Suprapubic skin (tissue), 4 donors: ENCODE measurements at regions not wholly inside any gene's neighbourhood (a gene's known extent, or its start where the extent isn't known, plus 50 kb on each side); places are given as distances from the start of the nearest gene placed in this dataset.
A peak's percentile ranks its signal among the peaks of the same experiment; 100 is the strongest.

Source experiments
- DNase-seq, 2 donors: peaks; one replicate each; pipeline ENCODE4 v3.0.0-alpha.2; 2019; ENCODE audit warnings: low spot score in 2 of 2
- H3K27ac ChIP-seq: fragments of 200-600 bp; sonication (generic); one replicate; pipeline ENCODE4 v1.5.1; 2019
- H3K27me3 ChIP-seq: fragments of 200-600 bp; sonication (generic); one replicate; pipeline ENCODE4 v1.5.1; 2019
- H3K36me3 ChIP-seq: fragments of 200-600 bp; sonication (generic); one replicate; pipeline ENCODE4 v1.5.1; 2019
- H3K4me1 ChIP-seq: fragments of 200-600 bp; sonication (generic); one replicate; pipeline ENCODE4 v1.5.1; 2019
- H3K4me3 ChIP-seq: fragments of 200-600 bp; sonication (generic); one replicate; pipeline ENCODE4 v1.5.1; 2019; ENCODE audit warnings: mild to moderate bottlenecking
- H3K9me3 ChIP-seq: fragments of 200-600 bp; sonication (generic); one replicate; pipeline ENCODE4 v1.5.1; 2019
- EP300 ChIP-seq: sonication (generic); formaldehyde crosslinking; IDR thresholded peaks from one replicate; pipeline ENCODE4 v1.6.1; 2017; ENCODE audit warnings: antibody characterized with exemption
- POLR2A ChIP-seq, 2 donors: fragments of 450-650 bp; IDR thresholded peaks; one replicate each; pipeline ENCODE4 v1.6.1; 2017; ENCODE audit warnings: antibody characterized with exemption in 2 of 2, mild to moderate bottlenecking in 2 of 2, moderate library complexity in 2 of 2
- POLR2AphosphoS5 ChIP-seq, 3 donors: sonication (generic); formaldehyde crosslinking; IDR thresholded peaks; one replicate each; pipeline ENCODE4 v1.6.1; 2017; ENCODE audit warnings: antibody characterized with exemption in 3 of 3
- WGBS: methylation state at CpG from one replicate; pipeline ENCODE4 v1.1.5; 2018; 5-methylcytosine and 5-hydroxymethylcytosine counted together
- TF ChIP-seq, protein P1 (sequence below), 2 donors: fragments of 200-600 bp in 1 of 2; fragments of 450-650 bp in 1 of 2; sonication (generic) in 1 of 2; IDR thresholded peaks; one replicate each; pipeline ENCODE4 v1.5.1; 2016 to 2019; ENCODE audit warnings: antibody characterized with exemption in 2 of 2, mild to moderate bottlenecking in 1 of 2, moderate library complexity in 1 of 2

DNA sequence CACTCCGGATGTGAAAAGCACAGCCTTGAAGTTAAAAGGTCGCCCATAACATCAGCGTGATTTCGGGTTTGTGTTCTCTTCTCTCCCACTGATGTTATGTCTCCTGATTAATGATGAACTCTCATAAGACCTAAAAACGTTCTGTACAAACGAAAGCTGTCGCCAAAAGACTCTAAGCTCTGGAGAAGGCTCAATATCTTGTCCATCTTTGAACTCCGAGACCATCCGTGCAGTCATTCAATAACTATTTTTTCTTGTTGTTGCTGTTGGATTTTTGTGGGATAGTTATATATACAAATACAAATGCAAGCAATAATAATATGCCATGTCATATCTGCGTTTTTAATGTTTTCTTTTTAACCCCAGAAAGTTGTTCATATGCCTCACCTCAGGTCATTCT lies 291.8 kb upstream of the MARCKS start:
- no peak for TF ChIP-seq POLR2AphosphoS5 (IDR thresholded peaks at IDR 0.05)
- peak overlapping the region; percentile 52 for H3K27ac ChIP-seq
- H3K4me3 ChIP-seq = peak overlapping the region; percentile 6

DNA sequence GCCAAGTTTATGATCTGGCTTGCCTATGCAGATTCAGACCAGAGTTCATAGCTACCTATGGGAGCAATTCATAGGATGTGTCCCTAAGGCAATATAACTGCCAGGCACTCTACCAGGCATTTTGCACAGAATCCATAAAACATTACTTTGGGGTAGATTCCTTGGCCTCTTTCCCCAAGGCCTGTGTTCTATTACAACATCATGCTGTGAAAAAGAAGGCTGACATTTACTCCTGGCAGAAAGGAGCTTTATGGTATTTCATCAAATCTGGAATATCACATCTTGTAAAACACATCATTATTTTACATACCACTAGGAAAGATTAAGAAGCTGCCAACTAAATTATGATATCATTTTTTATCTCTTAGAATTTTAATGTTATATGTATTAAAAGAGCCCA lies 287.0 kb upstream of the MARCKS start:
- TF ChIP-seq POLR2A (IDR thresholded peaks at IDR 0.05) (no peak), POLR2AphosphoS5 (IDR thresholded peaks at IDR 0.05) (no peak), EP300 (no peak)
- TF ChIP-seq, protein P1, sequence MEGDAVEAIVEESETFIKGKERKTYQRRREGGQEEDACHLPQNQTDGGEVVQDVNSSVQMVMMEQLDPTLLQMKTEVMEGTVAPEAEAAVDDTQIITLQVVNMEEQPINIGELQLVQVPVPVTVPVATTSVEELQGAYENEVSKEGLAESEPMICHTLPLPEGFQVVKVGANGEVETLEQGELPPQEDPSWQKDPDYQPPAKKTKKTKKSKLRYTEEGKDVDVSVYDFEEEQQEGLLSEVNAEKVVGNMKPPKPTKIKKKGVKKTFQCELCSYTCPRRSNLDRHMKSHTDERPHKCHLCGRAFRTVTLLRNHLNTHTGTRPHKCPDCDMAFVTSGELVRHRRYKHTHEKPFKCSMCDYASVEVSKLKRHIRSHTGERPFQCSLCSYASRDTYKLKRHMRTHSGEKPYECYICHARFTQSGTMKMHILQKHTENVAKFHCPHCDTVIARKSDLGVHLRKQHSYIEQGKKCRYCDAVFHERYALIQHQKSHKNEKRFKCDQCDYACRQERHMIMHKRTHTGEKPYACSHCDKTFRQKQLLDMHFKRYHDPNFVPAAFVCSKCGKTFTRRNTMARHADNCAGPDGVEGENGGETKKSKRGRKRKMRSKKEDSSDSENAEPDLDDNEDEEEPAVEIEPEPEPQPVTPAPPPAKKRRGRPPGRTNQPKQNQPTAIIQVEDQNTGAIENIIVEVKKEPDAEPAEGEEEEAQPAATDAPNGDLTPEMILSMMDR (IDR thresholded peaks at IDR 0.05) = no peak

More for the DNA sequence above, 291.8 kb upstream of the MARCKS start:
- no peaks in the 10 kb centered on the region for H3K9me3 ChIP-seq
- H3K4me1 ChIP-seq = no peaks in the 10 kb centered on the region
- WGBS = 61% methylated on average over 10 of the region's 10 CpGs
- H3K36me3 ChIP-seq = no peaks in the 10 kb centered on the region
- DNase-seq = no peak
- H3K27me3 ChIP-seq = no peaks in the 10 kb centered on the region

DNA sequence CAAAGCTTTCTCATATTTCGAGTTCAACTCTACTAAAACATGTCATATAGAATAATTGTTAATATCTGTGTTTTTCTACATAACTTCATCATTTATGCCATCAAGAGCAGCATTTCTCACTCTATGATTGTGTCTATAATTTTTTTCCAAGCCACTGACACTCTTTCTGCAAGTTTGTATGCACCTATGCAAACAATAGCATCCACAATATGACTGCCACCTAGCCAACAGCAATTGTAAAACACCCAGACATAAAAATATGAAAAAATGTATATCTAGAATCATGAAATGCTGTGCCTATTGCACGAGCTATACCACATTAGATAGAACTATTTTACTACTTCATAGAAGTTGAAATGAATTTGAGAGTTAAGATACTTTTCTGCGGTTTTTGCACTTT lies 286.5 kb upstream of the MARCKS start:
- Histone ChIP-seq H3K27me3 (no peaks in the 10 kb centered on the region), H3K27ac (no peak overlapping the region), H3K36me3 (no peaks in the 10 kb centered on the region), H3K9me3 (no peaks in the 10 kb centered on the region), H3K4me1 (no peaks in the 10 kb centered on the region), H3K4me3 (no peak overlapping the region)
- TF ChIP-seq POLR2AphosphoS5 (IDR thresholded peaks at IDR 0.05) = no peak
- no peak for DNase-seq
- WGBS = 82% methylated on average over 3 of the region's 3 CpGs

More for the DNA sequence above, 287.0 kb upstream of the MARCKS start:
- no peaks in the 10 kb centered on the region for H3K36me3 ChIP-seq
- H3K27ac ChIP-seq = no peak overlapping the region
- H3K4me1 ChIP-seq = no peaks in the 10 kb centered on the region
- no peak overlapping the region for H3K4me3 ChIP-seq
- DNase-seq = no peak
- no peaks in the 10 kb centered on the region for H3K9me3 ChIP-seq
- no peaks in the 10 kb centered on the region for H3K27me3 ChIP-seq

DNA sequence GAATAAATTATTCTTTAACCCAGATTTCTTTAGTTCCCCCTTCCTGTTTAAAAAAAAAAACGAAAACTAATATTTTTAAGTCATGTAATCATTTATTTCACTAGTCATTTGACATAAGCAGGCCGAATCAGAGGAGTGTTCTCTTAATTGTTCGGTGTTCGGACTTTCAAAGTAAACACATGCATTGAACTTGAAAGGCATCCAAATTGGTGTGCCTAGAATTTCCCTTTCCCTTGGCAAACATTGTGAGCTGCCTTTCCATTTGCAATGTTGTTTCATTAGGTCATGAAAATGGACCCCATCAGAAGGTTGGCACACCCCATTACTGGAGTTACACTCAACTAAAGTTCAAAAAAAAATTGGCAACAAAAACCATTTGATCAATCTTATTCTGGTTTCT lies 283.0 kb upstream of the MARCKS start:
- 68% methylated on average over 4 of the region's 4 CpGs for WGBS
- DNase-seq = no peak
- TF ChIP-seq POLR2A (IDR thresholded peaks at IDR 0.05) (no peak), EP300 (no peak), POLR2AphosphoS5 (IDR thresholded peaks at IDR 0.05) (no peak)
- TF ChIP-seq, protein P1 (IDR thresholded peaks at IDR 0.05) = no peak

DNA sequence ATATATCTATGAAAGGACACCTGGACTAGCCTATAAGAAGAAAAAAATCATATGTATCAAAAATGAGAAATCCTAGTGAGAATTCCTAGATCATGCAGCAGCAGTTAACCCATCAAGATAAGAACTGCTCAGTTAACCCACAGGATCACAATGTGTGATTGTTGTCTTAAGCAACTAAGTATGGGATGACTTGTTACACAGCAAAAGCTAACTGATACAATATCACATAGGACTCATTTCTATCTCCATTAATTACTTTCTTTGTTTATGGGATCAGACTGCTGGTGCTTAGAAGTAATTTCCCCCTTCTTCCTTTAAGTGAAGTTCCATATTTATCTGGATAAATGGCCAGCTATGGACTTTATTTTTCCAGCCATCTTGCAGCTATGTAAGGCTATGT lies 280.8 kb upstream of the MARCKS start:
- H3K36me3 ChIP-seq = no peaks in the 10 kb centered on the region
- TF ChIP-seq EP300 = no peak
- TF ChIP-seq POLR2A (IDR thresholded peaks at IDR 0.05) = no peak
- no peak for TF ChIP-seq POLR2AphosphoS5 (IDR thresholded peaks at IDR 0.05)
- TF ChIP-seq, protein P1 (IDR thresholded peaks at IDR 0.05) = no peak
- no peak overlapping the region for H3K4me3 ChIP-seq
- no peaks in the 10 kb centered on the region for H3K27me3 ChIP-seq
- no peak overlapping the region for H3K27ac ChIP-seq
- H3K4me1 ChIP-seq = no peaks in the 10 kb centered on the region
- DNase-seq = no peak
- no peaks in the 10 kb centered on the region for H3K9me3 ChIP-seq

More for the DNA sequence above, 283.0 kb upstream of the MARCKS start:
- H3K9me3 ChIP-seq = no peaks in the 10 kb centered on the region
- H3K27ac ChIP-seq = no peak overlapping the region
- H3K4me3 ChIP-seq = no peak overlapping the region
- no peaks in the 10 kb centered on the region for H3K4me1 ChIP-seq
- H3K27me3 ChIP-seq = no peaks in the 10 kb centered on the region
- H3K36me3 ChIP-seq = no peaks in the 10 kb centered on the region

DNA sequence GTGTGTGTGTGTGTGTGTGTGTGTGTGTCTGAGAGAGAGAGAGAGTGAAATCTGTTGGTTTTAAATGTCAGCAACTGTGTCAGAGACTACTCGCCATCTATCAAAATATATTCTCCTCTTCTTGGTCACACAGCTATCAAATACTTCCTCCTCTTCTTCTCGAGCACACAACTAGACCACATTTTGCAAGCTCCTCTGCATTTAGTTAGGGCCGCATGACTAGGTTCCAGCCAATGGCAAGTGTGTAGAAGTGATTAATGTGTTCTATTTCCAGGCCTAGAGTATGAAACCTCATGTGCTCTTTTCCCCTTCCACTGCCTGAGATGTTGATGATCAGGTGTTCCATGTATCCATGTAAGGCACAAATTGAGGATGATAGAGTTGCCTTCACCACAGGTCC lies 278.5 kb upstream of the MARCKS start:
- Histone ChIP-seq H3K36me3 (no peaks in the 10 kb centered on the region), H3K4me1 (no peaks in the 10 kb centered on the region), H3K4me3 (no peak overlapping the region), H3K27me3 (no peaks in the 10 kb centered on the region), H3K27ac (no peak overlapping the region), H3K9me3 (no peaks in the 10 kb centered on the region)
- TF ChIP-seq POLR2A (IDR thresholded peaks at IDR 0.05) = no peak
- TF ChIP-seq, protein P1 (IDR thresholded peaks at IDR 0.05) = no peak
- DNase-seq = no peak
- WGBS = 89% methylated on average over 3 of the region's 3 CpGs
